Smooth muscle cell (in vitro differentiated cells): ENCODE measurements at regions not wholly inside any gene's neighbourhood (a gene's known extent, or its start where the extent isn't known, plus 50 kb on each side); places are given as distances from the start of the nearest gene placed in this dataset.

ENCODE experiments used
- DNase-seq: peaks from one replicate; lab custom pipeline; 2025; ENCODE audit not compliant: unreplicated experiment; lab: John Stamatoyannopoulos, UW
- H2AFZ ChIP-seq: fragments of 200-600 bp; sonication (generic); 2 replicates; pipeline ENCODE4 v1.6.0; 2016; ENCODE audit warnings: antibody characterized with exemption, low read depth, mild to moderate bottlenecking
- H3F3A ChIP-seq: fragments of 200-600 bp; sonication (generic); 2 replicates; pipeline ENCODE4 v1.6.0; 2017; ENCODE audit warnings: antibody characterized with exemption, low read depth
- H3K27ac ChIP-seq: fragments of 200-600 bp; sonication (generic); 2 replicates; pipeline ENCODE4 v1.5.1; 2016; ENCODE audit warnings: low read depth, mild to moderate bottlenecking
- H3K27me3 ChIP-seq: fragments of 200-600 bp; sonication (generic); 2 replicates; pipeline ENCODE4 v1.6.1; 2016; ENCODE audit warnings: low read depth, mild to moderate bottlenecking
- H3K36me3 ChIP-seq: fragments of 200-600 bp; sonication (generic); 2 replicates; pipeline ENCODE4 v1.5.1; 2016; ENCODE audit warnings: low read depth
- H3K4me1 ChIP-seq: fragments of 200-600 bp; sonication (generic); 2 replicates; pipeline ENCODE4 v1.5.1; 2016; ENCODE audit warnings: low read depth
- H3K4me2 ChIP-seq: fragments of 200-600 bp; sonication (generic); 2 replicates; pipeline ENCODE4 v1.6.0; 2016; ENCODE audit warnings: mild to moderate bottlenecking
- H3K4me3 ChIP-seq: fragments of 200-600 bp; sonication (generic); 2 replicates; pipeline ENCODE4 v1.5.1; 2016; ENCODE audit warnings: mild to moderate bottlenecking
- H3K79me2 ChIP-seq: fragments of 200-600 bp; sonication (generic); 2 replicates; pipeline ENCODE4 v1.6.0; 2016; ENCODE audit warnings: low read depth, mild to moderate bottlenecking
- H3K9ac ChIP-seq: fragments of 200-600 bp; sonication (generic); 2 replicates; pipeline ENCODE4 v1.6.0; 2016; ENCODE audit warnings: low read depth
- H3K9me3 ChIP-seq: fragments of 200-600 bp; sonication (generic); replicated peaks from 2 replicates; pipeline ENCODE4 v1.5.1; 2016; ENCODE audit warnings: low read depth
- H4K20me1 ChIP-seq: fragments of 200-600 bp; sonication (generic); 2 replicates; pipeline ENCODE4 v1.6.0; 2016; ENCODE audit warnings: low read depth
- WGBS: methylation state at CpG from one replicate; pipeline ENCODE4 v1.1.7; 2016; ENCODE audit warnings: low lambda C conversion rate; 5-methylcytosine and 5-hydroxymethylcytosine counted together
- TF ChIP-seq, protein P1 (sequence below): fragments of 200-600 bp; sonication (generic); IDR thresholded peaks from 2 replicates; pipeline ENCODE4 v1.5.1; 2017; ENCODE audit warnings: borderline replicate concordance, mild to moderate bottlenecking, antibody characterized with exemption; ENCODE audit not compliant: insufficient read depth, poor library complexity, severe bottlenecking

DNA sequence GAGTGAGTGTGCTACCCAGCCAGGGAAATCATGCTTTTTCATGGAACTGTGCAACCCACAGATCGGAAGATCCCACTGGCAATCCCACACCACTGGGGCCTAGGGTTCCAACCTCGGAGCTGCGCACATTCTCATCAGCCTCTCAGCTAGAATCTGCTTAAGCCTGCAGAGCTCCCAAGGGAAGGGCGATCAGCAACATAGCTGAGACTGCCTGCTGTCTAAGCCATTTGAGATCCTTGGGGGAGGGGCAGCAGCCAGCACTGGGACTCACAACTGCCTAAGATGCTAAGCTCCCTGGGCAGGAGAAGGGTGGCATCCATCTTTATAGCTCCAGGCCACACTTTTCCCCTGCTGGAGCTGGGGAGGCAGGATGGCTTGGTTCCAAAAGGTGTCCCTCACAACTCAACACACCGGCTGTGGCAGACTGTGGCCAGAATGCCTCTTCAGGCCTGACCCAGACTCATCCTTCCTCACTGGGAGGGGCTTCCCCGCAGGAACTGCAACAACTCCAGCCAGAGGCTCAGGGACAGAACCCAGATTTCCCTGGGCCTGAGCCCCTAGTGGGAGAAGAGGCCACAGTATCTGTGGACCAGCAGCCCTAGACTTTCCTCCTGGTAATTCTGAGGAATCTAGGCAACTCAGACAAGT is 1133.3 kb upstream of the PIK3C3 start:
- no peak overlapping the region for H3K4me2 ChIP-seq
- no peak overlapping the region for H2AFZ ChIP-seq
- H3K4me3 ChIP-seq, result no peak overlapping the region
- H3K4me1 ChIP-seq, result no peaks in the 10 kb centered on the region
- no peak overlapping the region for H3K9ac ChIP-seq
- no peak for DNase-seq
- no peaks in the 10 kb centered on the region for H3K36me3 ChIP-seq
- TF ChIP-seq, protein P1, sequence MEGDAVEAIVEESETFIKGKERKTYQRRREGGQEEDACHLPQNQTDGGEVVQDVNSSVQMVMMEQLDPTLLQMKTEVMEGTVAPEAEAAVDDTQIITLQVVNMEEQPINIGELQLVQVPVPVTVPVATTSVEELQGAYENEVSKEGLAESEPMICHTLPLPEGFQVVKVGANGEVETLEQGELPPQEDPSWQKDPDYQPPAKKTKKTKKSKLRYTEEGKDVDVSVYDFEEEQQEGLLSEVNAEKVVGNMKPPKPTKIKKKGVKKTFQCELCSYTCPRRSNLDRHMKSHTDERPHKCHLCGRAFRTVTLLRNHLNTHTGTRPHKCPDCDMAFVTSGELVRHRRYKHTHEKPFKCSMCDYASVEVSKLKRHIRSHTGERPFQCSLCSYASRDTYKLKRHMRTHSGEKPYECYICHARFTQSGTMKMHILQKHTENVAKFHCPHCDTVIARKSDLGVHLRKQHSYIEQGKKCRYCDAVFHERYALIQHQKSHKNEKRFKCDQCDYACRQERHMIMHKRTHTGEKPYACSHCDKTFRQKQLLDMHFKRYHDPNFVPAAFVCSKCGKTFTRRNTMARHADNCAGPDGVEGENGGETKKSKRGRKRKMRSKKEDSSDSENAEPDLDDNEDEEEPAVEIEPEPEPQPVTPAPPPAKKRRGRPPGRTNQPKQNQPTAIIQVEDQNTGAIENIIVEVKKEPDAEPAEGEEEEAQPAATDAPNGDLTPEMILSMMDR, result no peak
- 81% methylated on average over 6 of the region's 6 CpGs for WGBS
- no peaks in the 10 kb centered on the region for H3K79me2 ChIP-seq
- H3K27ac ChIP-seq, result no peak overlapping the region
- no peaks in the 10 kb centered on the region for H4K20me1 ChIP-seq
- H3K9me3 ChIP-seq, result no peaks in the 10 kb centered on the region
- no peaks in the 10 kb centered on the region for H3F3A ChIP-seq
- no peaks in the 10 kb centered on the region for H3K27me3 ChIP-seq

DNA sequence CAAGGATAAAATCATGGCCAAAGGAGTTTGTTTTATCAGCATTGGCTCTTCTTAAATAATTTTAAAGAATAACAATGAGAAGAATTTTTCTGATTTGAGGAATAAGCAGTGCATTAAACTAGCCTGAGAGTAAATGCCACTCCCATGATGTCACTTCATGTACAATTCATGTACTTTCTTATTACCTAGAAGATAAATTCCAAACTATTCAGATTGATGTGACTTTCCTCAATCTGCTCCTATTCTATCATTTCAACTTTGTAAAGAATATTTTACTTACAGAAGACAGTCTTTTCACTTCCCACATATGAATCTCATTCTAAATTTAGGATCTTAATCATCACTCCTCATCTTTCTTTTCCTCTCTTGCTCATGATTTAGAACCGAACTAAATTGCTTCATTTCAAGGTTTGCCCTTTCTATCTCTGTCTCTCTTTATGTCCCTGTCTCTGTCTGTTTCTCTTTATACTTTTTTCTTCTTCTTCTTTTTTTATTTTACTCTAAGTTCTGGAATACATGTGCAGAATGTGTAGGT is 1142.0 kb upstream of the PIK3C3 start:
- Histone ChIP-seq H3K9ac (no peak overlapping the region), H3K4me3 (no peak overlapping the region), H3K4me1 (no peaks in the 10 kb centered on the region), H3K9me3 (no peaks in the 10 kb centered on the region), H3K4me2 (no peak overlapping the region), H2AFZ (no peak overlapping the region), H3K36me3 (no peaks in the 10 kb centered on the region), H3F3A (no peaks in the 10 kb centered on the region), H3K27me3 (no peaks in the 10 kb centered on the region), H4K20me1 (no peaks in the 10 kb centered on the region), H3K27ac (no peak overlapping the region), H3K79me2 (no peaks in the 10 kb centered on the region)
- no peak for DNase-seq
- 64% methylated on average over 1 of the region's 1 CpG for WGBS
- TF ChIP-seq, protein P1, result no peak

DNA sequence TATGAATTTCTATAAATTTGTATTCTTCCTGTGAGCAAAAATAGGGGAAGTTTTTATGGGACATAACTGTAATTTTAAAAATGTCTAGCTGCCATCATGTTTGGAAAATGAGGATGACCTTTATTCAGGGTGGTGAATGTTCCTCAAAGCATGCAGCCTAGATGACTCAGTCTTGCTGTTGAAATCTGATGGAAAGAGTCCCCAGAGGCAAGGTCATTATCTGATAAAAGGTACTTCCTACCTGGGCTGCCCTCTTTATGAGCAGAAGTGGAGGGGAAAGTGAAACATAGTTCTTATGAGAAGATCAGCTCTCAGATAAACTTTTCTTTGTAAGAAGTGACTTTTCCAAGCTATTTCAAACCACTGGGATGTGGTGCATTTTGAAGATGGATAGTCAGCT is 1144.7 kb upstream of the PIK3C3 start:
- H3K4me1 ChIP-seq, result no peaks in the 10 kb centered on the region
- H3F3A ChIP-seq, result no peaks in the 10 kb centered on the region
- DNase-seq, result no peak
- H3K79me2 ChIP-seq, result no peaks in the 10 kb centered on the region
- no peak overlapping the region for H2AFZ ChIP-seq
- no peaks in the 10 kb centered on the region for H4K20me1 ChIP-seq
- no peak overlapping the region for H3K4me2 ChIP-seq
- H3K36me3 ChIP-seq, result no peaks in the 10 kb centered on the region
- no peak overlapping the region for H3K4me3 ChIP-seq
- H3K27me3 ChIP-seq, result no peaks in the 10 kb centered on the region
- H3K27ac ChIP-seq, result peak overlapping the region; percentile 7
- no peak overlapping the region for H3K9ac ChIP-seq
- TF ChIP-seq, protein P1, result no peak
- no peaks in the 10 kb centered on the region for H3K9me3 ChIP-seq

DNA sequence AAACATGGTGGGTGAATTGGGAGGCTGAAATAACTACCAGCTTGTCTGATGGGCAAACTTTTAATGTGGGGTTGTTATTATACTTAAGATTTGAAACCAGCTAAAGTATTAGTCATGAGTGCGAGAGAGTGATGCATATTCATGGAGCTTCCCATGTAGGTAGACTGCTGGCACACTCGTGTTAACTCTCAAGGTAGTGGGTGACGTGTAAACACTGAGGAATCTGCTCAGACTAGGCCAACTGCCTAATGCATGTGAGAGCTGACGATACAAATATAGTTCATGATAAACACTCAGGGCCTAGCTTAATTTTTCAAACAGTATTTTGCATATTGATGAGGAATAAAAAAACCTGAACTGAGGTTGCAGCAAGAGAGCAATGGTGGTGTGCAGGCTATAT is 1165.7 kb upstream of the PIK3C3 start:
- H2AFZ ChIP-seq, result no peak overlapping the region
- H3K4me1 ChIP-seq, result no peaks in the 10 kb centered on the region
- H3K4me2 ChIP-seq, result no peak overlapping the region
- no peak overlapping the region for H3K9ac ChIP-seq
- H3K27ac ChIP-seq, result no peak overlapping the region
- no peak overlapping the region for H3K4me3 ChIP-seq
- TF ChIP-seq, protein P1, result no peak
- DNase-seq, result no peak
- 89% methylated on average over 4 of the region's 4 CpGs for WGBS
- no peaks in the 10 kb centered on the region for H3K27me3 ChIP-seq
- no peaks in the 10 kb centered on the region for H3F3A ChIP-seq
- H3K36me3 ChIP-seq, result no peaks in the 10 kb centered on the region
- H3K79me2 ChIP-seq, result no peaks in the 10 kb centered on the region
- no peaks in the 10 kb centered on the region for H3K9me3 ChIP-seq
- no peaks in the 10 kb centered on the region for H4K20me1 ChIP-seq
